Upper lobe of left lung (tissue), 6 donors: ENCODE measurements at regions not wholly inside any gene's neighbourhood (a gene's known extent, or its start where the extent isn't known, plus 50 kb on each side); places are given as distances from the start of the nearest gene placed in this dataset.

Source experiments
- ATAC-seq, 2 donors: fragments of 200-7000 bp; cut with Tn5 transposase; one replicate each; pipeline ENCODE4 v1.9.1; 2022; ENCODE audit warnings: mild to moderate bottlenecking in 2 of 2, moderate library complexity in 2 of 2; ENCODE audit not compliant: low FRiP score in 2 of 2
- DNase-seq, 2 donors: peaks; one replicate each; pipeline ENCODE4 v3.0.0-alpha.2; 2019 to 2020
- H3K27ac ChIP-seq, 4 donors: fragments of 200-600 bp; sonication (generic); one replicate each; pipeline ENCODE4 v1.5.1; 2016 to 2019
- H3K27me3 ChIP-seq, 4 donors: fragments of 200-600 bp; sonication (generic); one replicate each; pipeline ENCODE4 v1.5.1; 2017 to 2019
- H3K36me3 ChIP-seq, 4 donors: fragments of 200-600 bp; sonication (generic); one replicate each; pipeline ENCODE4 v1.5.1; 2016 to 2019
- H3K4me1 ChIP-seq, 4 donors: fragments of 200-600 bp; sonication (generic); one replicate each; pipeline ENCODE4 v1.5.1; 2018 to 2019
- H3K4me3 ChIP-seq, 4 donors: fragments of 200-600 bp; sonication (generic); one replicate each; pipeline ENCODE4 v1.5.1; 2017 to 2019; ENCODE audit warnings: mild to moderate bottlenecking in 2 of 4, moderate library complexity in 1 of 4
- H3K9me3 ChIP-seq, 4 donors: fragments of 200-600 bp; sonication (generic); one replicate each; pipeline ENCODE4 v1.5.1; 2018 to 2019
- EP300 ChIP-seq, 4 donors: sonication (generic); formaldehyde crosslinking; IDR thresholded peaks; one replicate each; pipeline ENCODE4 v1.5.1; 2017; ENCODE audit warnings: antibody characterized with exemption in 4 of 4, control low read depth in 2 of 4
- POLR2A ChIP-seq, 4 donors: fragments of 450-650 bp; IDR thresholded peaks; one replicate each; pipeline ENCODE4 v1.5.1; 2016 to 2017; ENCODE audit warnings: antibody characterized with exemption in 4 of 4, mild to moderate bottlenecking in 2 of 4
- POLR2AphosphoS5 ChIP-seq, 2 donors: sonication (generic); formaldehyde crosslinking; IDR thresholded peaks; one replicate each; pipeline ENCODE4 v1.5.1; 2017; ENCODE audit warnings: antibody characterized with exemption in 2 of 2
- WGBS, 2 donors: methylation state at CpG; one replicate each; pipeline ENCODE4 v1.1.5; 2017 to 2018; 5-methylcytosine and 5-hydroxymethylcytosine counted together
- TF ChIP-seq, protein P1 (sequence below), 6 experiments: fragments of 450-650 bp in 4 of 6; fragments of 200-600 bp in 2 of 6; sonication (generic) in 2 of 6; IDR thresholded peaks; one replicate each; pipeline ENCODE4 v1.5.1; 2016 to 2019; ENCODE audit warnings: antibody characterized with exemption in 6 of 6
- donor health status: DM: no; HTN: no; CAD: no; lungs with moderate emphysema.
- donor health status: DM: no; HTN: yes; CAD: no; lungs with severe emphysema.

DNA sequence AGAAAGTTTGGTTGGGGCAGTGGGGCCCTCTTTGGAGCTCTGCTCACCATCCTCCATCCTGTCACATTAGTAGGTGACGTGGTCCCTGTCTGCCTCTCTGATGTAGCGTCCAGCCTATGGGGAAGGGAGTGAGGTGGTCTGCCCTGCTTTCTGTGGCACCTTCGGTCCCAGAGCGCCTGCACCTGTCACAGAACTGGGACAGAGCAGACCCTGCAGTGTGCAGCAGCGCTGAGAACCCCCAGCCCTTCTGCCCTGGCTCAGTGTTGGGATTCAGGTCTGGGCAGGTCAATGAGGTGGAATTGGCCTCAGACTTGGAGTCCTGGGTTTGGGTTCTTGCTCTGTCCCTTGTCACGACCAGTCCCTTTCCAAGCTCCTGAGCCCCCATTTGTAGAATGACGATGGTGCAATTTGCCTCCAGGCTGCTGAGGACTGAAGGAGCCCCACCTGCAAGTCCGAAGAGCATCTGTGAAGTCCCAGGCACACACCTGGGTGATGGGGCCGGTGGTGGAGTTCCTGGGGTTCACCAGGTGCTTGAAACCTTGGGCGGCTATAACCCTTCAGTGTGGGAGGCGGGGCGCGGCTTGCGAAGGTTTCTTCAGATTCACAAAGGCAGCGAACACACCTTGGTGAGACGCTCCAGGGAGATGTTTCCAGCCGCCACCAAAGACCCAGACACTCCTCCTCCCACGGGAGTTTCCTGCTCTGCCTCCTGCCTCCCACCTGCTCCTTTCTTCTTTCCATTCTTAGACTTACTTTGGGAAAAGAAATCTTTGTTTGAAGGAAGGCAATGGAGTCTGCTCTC lies 265.4 kb upstream of the HDAC4 start:
- H3K36me3 ChIP-seq: no peaks in the 10 kb centered on the region
- 91 to 93% methylated on average over 15 to 18 of the region's 18 CpGs for WGBS, 2 donors
- no peak overlapping the region for H3K4me3 ChIP-seq
- no peak for TF ChIP-seq EP300 (IDR thresholded peaks at IDR 0.05)
- TF ChIP-seq, protein P1, sequence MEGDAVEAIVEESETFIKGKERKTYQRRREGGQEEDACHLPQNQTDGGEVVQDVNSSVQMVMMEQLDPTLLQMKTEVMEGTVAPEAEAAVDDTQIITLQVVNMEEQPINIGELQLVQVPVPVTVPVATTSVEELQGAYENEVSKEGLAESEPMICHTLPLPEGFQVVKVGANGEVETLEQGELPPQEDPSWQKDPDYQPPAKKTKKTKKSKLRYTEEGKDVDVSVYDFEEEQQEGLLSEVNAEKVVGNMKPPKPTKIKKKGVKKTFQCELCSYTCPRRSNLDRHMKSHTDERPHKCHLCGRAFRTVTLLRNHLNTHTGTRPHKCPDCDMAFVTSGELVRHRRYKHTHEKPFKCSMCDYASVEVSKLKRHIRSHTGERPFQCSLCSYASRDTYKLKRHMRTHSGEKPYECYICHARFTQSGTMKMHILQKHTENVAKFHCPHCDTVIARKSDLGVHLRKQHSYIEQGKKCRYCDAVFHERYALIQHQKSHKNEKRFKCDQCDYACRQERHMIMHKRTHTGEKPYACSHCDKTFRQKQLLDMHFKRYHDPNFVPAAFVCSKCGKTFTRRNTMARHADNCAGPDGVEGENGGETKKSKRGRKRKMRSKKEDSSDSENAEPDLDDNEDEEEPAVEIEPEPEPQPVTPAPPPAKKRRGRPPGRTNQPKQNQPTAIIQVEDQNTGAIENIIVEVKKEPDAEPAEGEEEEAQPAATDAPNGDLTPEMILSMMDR (IDR thresholded peaks at IDR 0.05): no peak
- no peak for TF ChIP-seq POLR2AphosphoS5 (IDR thresholded peaks at IDR 0.05)
- no peak for TF ChIP-seq POLR2A (IDR thresholded peaks at IDR 0.05)
- ATAC-seq (no peak), DNase-seq (no peak)
- H3K9me3 ChIP-seq: no peaks in the 10 kb centered on the region
- no peaks in the 10 kb centered on the region for H3K27me3 ChIP-seq
- peaks cover 0 to 14% (median 2%) of the 10 kb centered on the region in 4 donors for H3K4me1 ChIP-seq
- H3K27ac ChIP-seq: no peak overlapping the region

DNA sequence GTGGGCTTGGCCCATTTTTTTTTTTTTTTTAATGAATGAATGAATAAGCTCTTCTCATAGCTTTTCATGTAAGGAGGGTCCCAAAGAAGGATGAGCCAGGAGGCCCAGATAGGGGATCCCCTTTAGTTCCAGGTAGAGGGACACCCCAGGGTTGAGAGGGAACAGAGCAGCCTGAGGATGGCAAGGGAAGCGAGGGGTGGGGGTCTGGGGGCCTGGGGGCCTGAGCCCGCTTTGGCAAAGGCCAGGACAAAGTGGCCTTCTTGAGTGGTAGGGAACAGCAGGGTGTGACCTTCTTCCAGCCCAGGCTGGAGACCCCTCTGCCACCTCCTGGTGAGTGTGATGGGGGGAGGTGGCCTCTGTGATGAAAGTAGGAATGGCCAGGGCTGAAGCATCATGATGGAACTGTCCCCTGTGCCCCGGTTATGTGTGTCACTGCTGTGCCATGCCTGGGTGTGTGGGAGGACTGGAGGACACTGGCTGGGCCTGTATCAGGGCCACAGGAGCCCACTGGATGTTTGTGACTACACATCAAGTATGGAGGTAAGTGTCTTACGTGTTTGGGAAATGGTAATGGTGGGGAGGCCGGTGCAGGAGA lies 263.5 kb upstream of the HDAC4 start:
- WGBS, 2 donors: 84 to 97% methylated on average over 4 to 5 of the region's 5 CpGs

DNA sequence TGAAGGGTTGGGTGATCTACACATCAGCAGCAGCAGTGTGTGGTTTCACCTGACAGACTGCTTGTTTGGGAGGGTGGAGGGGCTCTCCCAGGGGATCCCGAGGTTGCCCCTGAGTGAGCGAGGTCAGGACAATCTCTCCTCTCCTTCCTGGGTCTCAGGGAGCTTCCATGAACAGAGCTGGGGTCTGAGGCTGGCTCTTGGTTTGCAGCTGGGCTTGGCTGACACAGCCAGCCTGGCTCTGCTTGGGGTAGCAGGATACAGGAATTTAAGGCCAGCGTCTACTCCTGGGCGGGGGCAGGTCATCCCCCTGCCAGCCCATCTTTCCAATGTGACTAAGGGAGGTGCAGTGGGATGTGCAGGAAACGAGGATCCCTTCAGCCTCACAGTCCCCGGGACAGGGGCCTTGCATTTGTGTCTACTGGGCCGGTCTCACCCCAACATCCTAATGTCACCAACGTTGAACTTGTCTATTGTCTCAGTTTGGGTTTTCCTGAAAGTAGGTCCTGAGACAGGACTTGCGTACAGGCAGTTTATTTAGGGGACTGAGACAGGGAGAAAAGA lies 262.6 kb upstream of the HDAC4 start:
- DNase-seq (no peak), ATAC-seq (no peak)
- Histone ChIP-seq H3K27me3 (peaks cover 0 to 6% (median 0%) of the 10 kb centered on the region in 4 donors), H3K9me3 (no peaks in the 10 kb centered on the region), H3K27ac (no peak overlapping the region), H3K36me3 (no peaks in the 10 kb centered on the region), H3K4me3 (no peak overlapping the region), H3K4me1 (peaks cover 0 to 16% (median 3%) of the 10 kb centered on the region in 4 donors)
- TF ChIP-seq, protein P1 (IDR thresholded peaks at IDR 0.05): no peak
- TF ChIP-seq POLR2AphosphoS5 (IDR thresholded peaks at IDR 0.05): no peak
- TF ChIP-seq POLR2A (IDR thresholded peaks at IDR 0.05): no peak
- TF ChIP-seq EP300 (IDR thresholded peaks at IDR 0.05): no peak
- WGBS, 2 donors: 91 to 95% methylated on average over 8 to 9 of the region's 9 CpGs

More for the DNA sequence above, 263.5 kb upstream of the HDAC4 start:
- no peak for ATAC-seq
- DNase-seq: no peak
- H3K9me3 ChIP-seq: no peaks in the 10 kb centered on the region
- TF ChIP-seq POLR2AphosphoS5 (IDR thresholded peaks at IDR 0.05) (no peak), EP300 (IDR thresholded peaks at IDR 0.05) (no peak), POLR2A (IDR thresholded peaks at IDR 0.05) (no peak)
- TF ChIP-seq, protein P1 (IDR thresholded peaks at IDR 0.05): no peak
- peaks cover 0 to 6% (median 0%) of the 10 kb centered on the region in 4 donors for H3K27me3 ChIP-seq
- H3K27ac ChIP-seq: no peak overlapping the region
- H3K4me3 ChIP-seq: no peak overlapping the region
- H3K36me3 ChIP-seq: no peaks in the 10 kb centered on the region
- H3K4me1 ChIP-seq: peaks cover 0 to 16% (median 3%) of the 10 kb centered on the region in 4 donors

DNA sequence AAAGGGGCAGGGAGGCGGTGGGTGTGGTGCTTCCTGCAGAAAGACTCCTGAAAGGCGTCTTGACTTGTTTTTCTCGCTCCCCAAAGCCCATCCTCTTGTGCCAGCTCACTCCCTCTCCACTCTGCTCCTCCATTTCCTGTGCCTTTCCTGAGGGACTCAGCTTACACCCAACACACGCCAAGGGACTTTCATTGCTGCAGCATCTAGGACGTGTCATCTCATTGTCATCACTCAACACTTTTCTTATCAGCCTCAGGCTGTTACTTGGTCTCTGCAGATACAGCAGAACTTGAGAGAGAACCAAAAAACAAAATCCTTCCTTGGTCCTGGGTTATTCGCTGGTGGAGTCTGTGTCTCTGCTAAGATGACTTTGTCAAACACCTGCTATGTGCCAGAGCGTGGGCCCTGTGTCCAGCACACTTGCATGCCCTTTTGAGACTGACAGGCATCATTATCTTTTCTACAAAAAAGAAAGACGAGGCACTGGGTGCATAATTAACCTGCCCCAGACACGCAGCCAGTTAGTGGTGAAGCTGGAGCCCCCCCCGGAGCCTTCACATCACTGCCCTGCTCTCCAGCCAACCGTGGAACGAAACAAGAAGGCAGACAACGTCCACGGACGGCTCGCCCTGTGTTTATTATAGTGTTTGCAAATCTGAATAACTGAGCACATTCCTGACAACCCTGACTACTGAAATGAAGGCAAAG lies 261.7 kb upstream of the HDAC4 start:
- ATAC-seq (no peak), DNase-seq (no peak)
- H3K36me3 ChIP-seq: no peaks in the 10 kb centered on the region
- H3K4me1 ChIP-seq: peaks cover 0 to 16% (median 3%) of the 10 kb centered on the region in 4 donors
- H3K4me3 ChIP-seq: no peak overlapping the region
- peaks cover 0 to 6% (median 0%) of the 10 kb centered on the region in 4 donors for H3K27me3 ChIP-seq
- TF ChIP-seq, protein P1 (IDR thresholded peaks at IDR 0.05): no peak
- TF ChIP-seq POLR2A (IDR thresholded peaks at IDR 0.05): no peak
- no peak for TF ChIP-seq EP300 (IDR thresholded peaks at IDR 0.05)
- TF ChIP-seq POLR2AphosphoS5 (IDR thresholded peaks at IDR 0.05): no peak
- H3K27ac ChIP-seq: no peak overlapping the region
- H3K9me3 ChIP-seq: no peaks in the 10 kb centered on the region
- WGBS, 2 donors: 64 to 71% methylated on average over 16 of the region's 16 CpGs
